COLO668 (cell line): ENCODE measurements at regions not wholly inside any gene's neighbourhood (a gene's known extent, or its start where the extent isn't known, plus 50 kb on each side); places are given as distances from the start of the nearest gene placed in this dataset.

Experiments used
- DNase-seq: peaks from one replicate; lab custom pipeline; 2025; ENCODE audit not compliant: unreplicated experiment; lab: John Stamatoyannopoulos, UW

DNA sequence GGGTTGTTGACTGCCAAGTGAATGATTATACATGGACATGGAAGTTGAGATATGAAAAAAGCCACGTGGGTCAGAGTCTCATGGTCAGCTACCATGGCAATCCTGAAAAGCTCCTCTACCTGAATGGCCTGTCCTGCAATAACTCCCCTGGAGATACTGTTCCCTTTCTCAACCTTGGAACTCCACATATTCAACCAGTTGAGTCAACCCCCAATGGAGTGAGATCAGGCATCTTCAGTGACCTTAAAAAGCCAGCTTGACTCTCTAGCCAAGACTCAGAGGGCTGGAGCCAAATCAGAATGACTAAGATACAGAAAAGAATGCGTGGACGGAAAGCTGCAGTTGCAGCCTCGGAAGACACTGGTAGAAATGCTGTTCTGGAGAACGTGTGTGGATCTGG is 341.3 kb downstream of the FOXA2 start:
- DNase-seq = no peak

- DNase-seq = no peak
These were observed 342.8 kb downstream of the FOXA2 start for GRCh38 chr20:22241609-22242008.

GRCh38 chr20:22232923-22233322 is 351.4 kb downstream of the FOXA2 start:
- no peak for DNase-seq

GRCh38 chr20:22232473-22232872 is 351.9 kb downstream of the FOXA2 start:
- DNase-seq = no peak

- DNase-seq = no peak
These were observed 357.3 kb downstream of the FOXA2 start for GRCh38 chr20:22226849-22227700.

DNA sequence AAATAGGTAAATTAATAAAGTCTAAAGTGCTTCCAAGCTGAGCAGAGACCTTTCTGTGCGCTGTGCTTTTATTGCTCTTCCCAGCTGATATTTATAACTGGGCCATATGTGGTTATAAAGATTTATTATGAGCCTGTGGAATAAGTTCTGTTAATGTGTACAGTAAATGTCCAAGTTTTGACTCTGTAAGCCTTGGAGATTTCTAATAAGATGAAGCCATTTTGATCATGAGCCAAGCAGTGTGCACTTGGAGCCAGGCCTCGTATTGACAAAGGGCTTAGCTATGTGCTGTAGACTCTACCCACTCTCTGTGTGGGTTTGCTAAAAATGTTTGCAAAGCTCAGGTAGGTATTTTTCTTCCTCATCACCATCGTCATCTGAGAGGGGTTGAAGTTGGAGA is 361.1 kb downstream of the FOXA2 start:
- DNase-seq = no peak

GRCh38 chr20:22217712-22218352 is 366.5 kb downstream of the FOXA2 start:
- no peak for DNase-seq

GRCh38 chr20:22216984-22217383 is 367.4 kb downstream of the FOXA2 start:
- no peak for DNase-seq

DNA sequence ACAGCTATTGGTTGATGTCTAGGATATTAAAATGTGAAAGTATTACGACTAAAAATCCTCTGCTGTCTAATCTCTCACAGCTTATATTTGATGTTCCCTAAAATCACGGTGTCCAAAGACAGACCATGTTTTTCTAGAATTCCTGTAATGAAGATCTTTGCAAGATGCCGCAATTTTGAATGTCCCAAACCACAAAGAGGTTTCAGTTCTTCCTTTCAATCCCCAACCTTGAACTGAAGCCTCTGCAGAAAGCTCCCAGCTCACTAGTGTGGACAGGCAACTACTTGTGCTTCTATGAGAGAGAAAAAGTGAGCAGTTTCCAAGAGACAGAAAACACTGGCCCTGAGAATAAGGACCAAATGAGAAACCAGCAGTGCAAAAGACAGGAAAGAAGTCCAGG is 370.1 kb downstream of the FOXA2 start:
- no peak for DNase-seq

DNA sequence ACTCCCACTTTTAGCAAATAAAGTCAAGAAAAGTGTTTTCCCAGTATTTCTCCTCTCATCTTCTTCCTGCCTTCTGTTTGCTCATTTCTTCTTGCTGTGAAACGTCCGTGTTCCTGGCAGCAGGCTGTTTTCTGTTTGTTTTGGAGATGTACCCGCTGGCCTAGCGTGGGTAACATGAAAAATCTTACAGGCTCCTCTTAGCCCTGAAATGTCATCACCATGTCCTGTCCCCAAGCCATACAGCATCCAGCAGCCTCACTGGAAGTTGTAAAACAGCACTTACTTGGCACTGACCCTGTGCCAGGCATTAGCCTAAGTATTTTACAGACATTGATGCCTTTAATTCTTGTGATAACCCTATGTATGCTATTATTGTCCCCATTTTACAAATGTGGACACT is 371.1 kb downstream of the FOXA2 start:
- DNase-seq = no peak

- no peak for DNase-seq
These were observed 377.1 kb downstream of the FOXA2 start for GRCh38 chr20:22207280-22207679.

- DNase-seq = no peak
These were observed 379.6 kb downstream of the FOXA2 start for GRCh38 chr20:22204801-22205200.

DNA sequence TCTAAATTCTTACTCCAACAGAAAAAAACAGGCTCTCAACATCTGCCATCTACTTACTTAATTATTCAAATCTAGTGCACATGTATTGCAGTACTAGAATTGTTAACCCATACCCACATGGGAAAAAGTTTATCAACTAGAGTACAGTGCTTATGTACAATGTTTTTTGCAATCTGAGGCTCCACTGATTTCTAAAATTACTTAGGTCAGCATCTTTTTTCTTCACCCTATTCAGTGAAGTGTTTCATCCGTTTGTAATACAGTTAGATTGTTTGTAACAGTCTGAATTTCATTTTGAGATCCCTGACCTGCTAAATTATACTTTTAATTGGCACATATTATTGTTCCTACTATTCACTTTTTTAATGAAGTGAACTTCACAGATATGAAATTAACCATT is 402.2 kb downstream of the FOXA2 start:
- DNase-seq = no peak

DNA sequence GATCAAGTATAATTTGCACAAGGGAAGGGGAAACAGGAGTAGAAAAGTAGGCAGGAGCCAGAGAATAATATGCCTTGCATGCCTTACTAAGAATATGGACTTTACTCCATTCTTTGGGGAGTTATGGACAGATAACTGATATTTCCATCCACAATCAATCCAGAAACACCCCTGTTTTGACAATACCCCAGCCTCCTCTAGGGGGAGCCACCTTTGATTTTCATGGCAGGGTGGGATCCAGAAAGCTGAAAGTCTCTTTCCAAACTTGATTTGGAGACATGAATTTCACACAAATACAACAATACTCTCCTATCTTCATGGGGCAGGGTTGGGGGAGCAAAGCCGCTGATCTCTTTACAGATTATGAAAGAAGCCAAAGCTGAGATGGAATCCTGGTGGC is 404.1 kb downstream of the FOXA2 start:
- no peak for DNase-seq

DNA sequence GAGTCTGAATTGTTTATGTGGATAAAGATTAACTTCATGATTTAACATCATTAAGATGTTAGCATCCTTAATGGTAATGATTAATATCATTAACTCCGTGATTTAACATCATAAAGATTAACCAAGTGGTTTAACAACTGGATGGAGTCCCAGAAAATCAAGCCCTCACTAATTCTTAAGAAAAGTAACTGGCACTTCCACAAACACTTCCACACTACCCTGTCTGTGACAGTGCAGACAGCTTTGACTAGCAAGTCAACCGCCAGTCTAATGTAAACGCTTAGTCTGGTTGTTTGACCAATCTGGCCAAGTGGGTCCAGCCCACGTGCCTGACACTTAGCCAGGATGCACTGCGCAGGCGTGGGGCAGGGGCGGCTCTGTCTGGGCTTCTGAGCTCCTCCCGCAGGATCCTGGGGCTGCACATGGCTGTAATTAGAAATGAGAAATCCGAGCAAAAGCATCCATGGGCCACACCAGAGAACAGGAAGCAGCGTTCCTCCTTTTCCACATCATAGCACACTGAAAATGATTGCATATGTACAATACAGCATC is 424.2 kb downstream of the FOXA2 start:
- DNase-seq = no peak

DNA sequence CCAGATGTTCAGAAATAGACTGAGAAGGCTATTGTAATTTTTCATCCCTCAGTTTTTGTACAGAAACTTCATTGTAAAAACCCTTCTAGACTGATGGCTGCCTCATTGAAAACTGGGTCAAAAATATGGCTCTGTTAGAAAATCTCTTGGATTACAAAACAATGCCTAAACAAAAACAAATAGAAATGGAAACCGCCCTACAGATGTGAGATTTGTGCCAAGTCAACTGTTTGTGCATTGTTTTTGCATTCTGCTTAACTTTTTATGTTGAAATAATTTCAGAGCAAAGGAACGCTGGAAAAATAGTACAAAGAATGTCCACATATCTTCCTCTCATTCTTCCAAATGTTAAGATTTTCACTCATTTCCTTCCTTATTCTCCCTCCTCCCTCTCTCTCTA is 425.1 kb downstream of the FOXA2 start:
- DNase-seq = no peak

GRCh38 chr20:22127587-22127986 is 422.1 kb downstream of the PAX1 start:
- no peak for DNase-seq

DNA sequence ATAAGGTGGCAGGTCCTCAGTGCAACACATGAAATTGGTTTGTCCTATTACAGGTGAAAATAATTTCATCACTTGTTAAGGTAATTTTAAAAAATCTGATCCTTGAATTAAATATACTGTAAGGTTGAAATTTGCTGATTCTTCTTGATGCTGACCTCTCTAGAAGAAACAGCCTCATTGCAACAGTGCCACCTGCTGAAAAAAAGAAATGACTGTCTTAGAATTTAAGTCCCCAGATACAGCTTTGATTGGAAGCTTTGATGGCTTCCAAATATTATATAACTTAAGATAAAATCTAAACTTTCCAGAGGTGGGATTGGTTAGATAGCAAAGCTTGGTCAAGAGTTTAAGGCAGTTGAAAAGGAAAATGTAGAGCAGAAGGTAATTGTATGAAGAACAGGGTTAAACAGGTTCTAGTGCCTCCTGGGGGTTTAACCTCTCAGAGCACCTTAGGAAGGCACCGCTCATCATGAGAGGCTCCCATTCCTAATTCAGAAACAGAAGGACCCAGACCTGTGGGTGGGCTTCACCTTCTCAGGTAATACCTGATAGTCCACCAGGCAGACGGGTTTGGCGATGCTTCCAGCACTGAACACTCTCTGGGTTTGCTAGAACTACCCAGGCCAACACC is 401.0 kb downstream of the PAX1 start:
- DNase-seq = no peak

DNA sequence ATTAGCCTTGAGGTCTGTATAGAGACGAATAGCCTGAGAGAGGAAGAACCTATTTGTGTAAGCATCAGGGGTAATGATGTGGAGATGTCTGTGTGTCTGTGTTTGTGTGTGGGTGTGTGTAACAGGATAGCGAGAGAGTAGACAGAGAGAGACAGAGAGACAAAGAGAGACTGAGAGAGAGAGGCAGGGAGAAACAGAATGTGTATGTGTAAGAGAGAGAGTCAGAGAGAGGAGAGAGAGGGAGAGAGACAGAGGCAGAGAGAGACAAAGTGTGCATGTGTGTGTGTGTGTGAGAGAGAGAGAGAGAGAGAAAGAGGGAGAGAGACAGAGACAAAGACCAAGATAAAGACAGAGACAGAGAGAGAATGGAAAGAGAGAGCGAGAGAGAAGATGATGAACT is 396.1 kb downstream of the PAX1 start:
- no peak for DNase-seq

DNA sequence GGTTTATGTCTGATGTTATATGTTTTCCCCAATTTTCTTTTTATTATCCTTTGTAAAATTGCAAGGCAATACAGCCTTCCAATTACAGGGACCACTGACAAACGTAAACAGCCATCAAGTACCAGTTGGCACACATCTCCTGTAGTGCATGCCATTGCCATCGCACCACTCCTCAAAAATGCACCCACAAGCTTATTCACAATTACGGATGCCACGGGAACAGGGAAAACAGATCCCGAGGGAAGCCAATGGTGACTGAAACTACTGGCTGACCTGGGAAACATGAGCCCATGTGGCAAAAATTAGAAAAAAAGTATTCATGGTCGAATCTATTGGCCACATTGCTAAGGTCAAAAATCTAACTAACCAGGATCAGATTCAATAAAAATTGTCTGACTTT is 395.2 kb downstream of the PAX1 start:
- DNase-seq = no peak

GRCh38 chr20:22099348-22099747 is 393.9 kb downstream of the PAX1 start:
- no peak for DNase-seq

DNA sequence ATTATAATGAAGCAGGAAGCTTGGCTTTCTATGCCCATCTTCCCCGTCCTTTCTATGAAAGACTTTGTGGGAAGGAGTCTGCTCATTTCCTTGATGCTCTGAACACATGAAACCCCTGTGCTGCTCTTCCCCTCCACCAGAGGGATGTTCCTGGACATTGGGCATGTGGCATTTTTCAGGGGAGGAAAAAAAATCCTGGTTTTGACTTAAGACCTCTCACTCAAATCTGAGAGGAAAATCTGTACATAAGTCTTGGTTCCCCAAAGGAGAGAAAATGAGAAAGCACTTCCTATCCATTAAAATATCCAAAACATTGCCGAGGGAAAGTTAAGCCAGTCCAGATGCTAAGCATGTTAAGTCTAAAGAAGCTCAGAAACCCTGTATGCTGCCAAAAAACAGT is 393.0 kb downstream of the PAX1 start:
- no peak for DNase-seq
